ENCODE measurements at regions not wholly inside any gene's neighbourhood (a gene's known extent, or its start where the extent isn't known, plus 50 kb on each side); places are given as distances from the start of the nearest gene placed in this dataset.

- no peaks in the 10 kb centered on the region for H3K79me2 ChIP-seq (ENCODE audit: insufficient read depth)
- H2AFZ ChIP-seq (ENCODE audit: low read depth) = no peak overlapping the region
- H3K9me2 ChIP-seq = no peaks in the 10 kb centered on the region
- H3K27me3 ChIP-seq (ENCODE audit: insufficient read depth) = peaks cover 2% of the 10 kb centered on the region; the same call in 1 of the 2 replicates
- H3K4me1 ChIP-seq (ENCODE audit: control insufficient read depth in 1 of 2, insufficient read depth in 2 of 2, low read depth in 1 of 2, low read length in 1 of 2) = no peaks in the 10 kb centered on the region
- H3K9me3 ChIP-seq = no peaks in the 10 kb centered on the region
- H3K4me2 ChIP-seq = no peak overlapping the region
- POLR2A ChIA-PET = no interaction called here
- H3K4me3 ChIP-seq (ENCODE audit: low read depth in 2 of 2, low read length in 1 of 2) = no peak overlapping the region; a peak in 1 of 4 replicates
- no peaks in the 10 kb centered on the region for H4K20me1 ChIP-seq (ENCODE audit: insufficient read depth)
- 0% methylated on average over 1 of the region's 1 CpG for WGBS (ENCODE audit: low lambda C conversion rate)
- DNase-seq = peak; percentile 8
- H3F3A ChIP-seq (replicated peaks; ENCODE audit: insufficient read depth) = no peaks in the 10 kb centered on the region
- CTCF ChIA-PET = interaction anchor here (0.9 to 1.7 kb wide), 6 partner anchors 11 to 65 kb away, joined by 3 to 5 read pairs (median 3); no protein-coding TSS in a partner anchor
- H3K27ac ChIP-seq (ENCODE audit: low read depth in 2 of 2, low read length in 1 of 2) = no peak overlapping the region
- no peaks in the 10 kb centered on the region for H3K36me3 ChIP-seq (replicated peaks in 1 of 2; ENCODE audit: control insufficient read depth in 1 of 2, insufficient read depth in 2 of 2, low read length in 1 of 2)
- no peak overlapping the region for H3K9ac ChIP-seq
- 0 out of 2 replicates have a peak, but pooled peaks have one; percentile 25 for TF ChIP-seq RAD21 (IDR thresholded peaks at IDR 0.05; ENCODE audit: low read length)
- TF ChIP-seq CHD2 (IDR thresholded peaks at IDR 0.05; ENCODE audit: low read length, partially characterized antibody) = no peak
- peak; percentile 41 for TF ChIP-seq CTCF (IDR thresholded peaks at IDR 0.05)
Observed at GRCh38 chr4:77418333-77418732, 187.3 kb upstream of the CXCL13 start.

DNA sequence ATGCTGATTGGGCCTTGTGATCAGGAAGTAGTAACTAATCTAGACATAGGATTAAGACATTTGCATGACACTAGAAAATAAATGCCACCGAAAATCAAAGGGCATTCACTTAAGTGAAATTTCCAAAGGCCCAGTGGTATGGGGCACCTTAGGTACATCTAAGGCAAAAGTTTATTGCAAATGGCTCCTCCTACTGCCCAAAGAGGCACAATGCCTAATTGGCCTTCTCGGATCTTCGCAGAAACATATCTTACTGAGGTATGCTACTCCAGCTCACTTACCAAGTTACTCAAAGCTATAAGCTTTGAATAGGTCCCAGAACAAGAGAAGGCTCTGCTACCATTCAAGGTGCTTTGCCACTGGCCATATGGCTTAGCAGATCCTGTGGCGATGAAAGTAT lies 174.8 kb upstream of the CXCL13 start:
- Histone ChIP-seq H3K9me3 (no peaks in the 10 kb centered on the region), H3K79me2 (ENCODE audit: insufficient read depth) (no peaks in the 10 kb centered on the region), H3K9me2 (no peaks in the 10 kb centered on the region), H2AFZ (ENCODE audit: low read depth) (no peak overlapping the region), H3K27ac (ENCODE audit: low read depth in 2 of 2, low read length in 1 of 2) (no peak overlapping the region), H3F3A (replicated peaks; ENCODE audit: insufficient read depth) (no peaks in the 10 kb centered on the region), H3K4me2 (no peak overlapping the region), H3K36me3 (replicated peaks in 1 of 2; ENCODE audit: control insufficient read depth in 1 of 2, insufficient read depth in 2 of 2, low read length in 1 of 2) (no peaks in the 10 kb centered on the region), H3K9ac (no peak overlapping the region), H3K4me3 (ENCODE audit: low read depth in 2 of 2, low read length in 1 of 2) (no peak overlapping the region), H4K20me1 (ENCODE audit: insufficient read depth) (no peaks in the 10 kb centered on the region), H3K27me3 (ENCODE audit: insufficient read depth) (peaks cover 19% of the 10 kb centered on the region; the same call in 1 of the 2 replicates), H3K4me1 (ENCODE audit: control insufficient read depth in 1 of 2, insufficient read depth in 2 of 2, low read depth in 1 of 2, low read length in 1 of 2) (no peaks in the 10 kb centered on the region)
- ChIA-PET CTCF (interaction anchor here (1.5 to 4.2 kb wide), 2 partner anchors 13 to 46 kb away, joined by 3 to 17 read pairs; no protein-coding TSS in a partner anchor), POLR2A (no interaction called here)
- TF ChIP-seq NRF1 (IDR thresholded peaks at IDR 0.05; ENCODE audit: low read depth, low read length) (no peak), CTCF (IDR thresholded peaks at IDR 0.05) (peak; percentile 18; the same call in 1 of the 2 replicates), TCF12 (IDR thresholded peaks at IDR 0.05) (no peak)
- TF ChIP-seq, protein P1, sequence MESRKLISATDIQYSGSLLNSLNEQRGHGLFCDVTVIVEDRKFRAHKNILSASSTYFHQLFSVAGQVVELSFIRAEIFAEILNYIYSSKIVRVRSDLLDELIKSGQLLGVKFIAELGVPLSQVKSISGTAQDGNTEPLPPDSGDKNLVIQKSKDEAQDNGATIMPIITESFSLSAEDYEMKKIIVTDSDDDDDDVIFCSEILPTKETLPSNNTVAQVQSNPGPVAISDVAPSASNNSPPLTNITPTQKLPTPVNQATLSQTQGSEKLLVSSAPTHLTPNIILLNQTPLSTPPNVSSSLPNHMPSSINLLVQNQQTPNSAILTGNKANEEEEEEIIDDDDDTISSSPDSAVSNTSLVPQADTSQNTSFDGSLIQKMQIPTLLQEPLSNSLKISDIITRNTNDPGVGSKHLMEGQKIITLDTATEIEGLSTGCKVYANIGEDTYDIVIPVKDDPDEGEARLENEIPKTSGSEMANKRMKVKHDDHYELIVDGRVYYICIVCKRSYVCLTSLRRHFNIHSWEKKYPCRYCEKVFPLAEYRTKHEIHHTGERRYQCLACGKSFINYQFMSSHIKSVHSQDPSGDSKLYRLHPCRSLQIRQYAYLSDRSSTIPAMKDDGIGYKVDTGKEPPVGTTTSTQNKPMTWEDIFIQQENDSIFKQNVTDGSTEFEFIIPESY (IDR thresholded peaks at IDR 0.05; ENCODE audit: borderline replicate concordance, low read depth) = no peak
- TF ChIP-seq, protein P2, sequence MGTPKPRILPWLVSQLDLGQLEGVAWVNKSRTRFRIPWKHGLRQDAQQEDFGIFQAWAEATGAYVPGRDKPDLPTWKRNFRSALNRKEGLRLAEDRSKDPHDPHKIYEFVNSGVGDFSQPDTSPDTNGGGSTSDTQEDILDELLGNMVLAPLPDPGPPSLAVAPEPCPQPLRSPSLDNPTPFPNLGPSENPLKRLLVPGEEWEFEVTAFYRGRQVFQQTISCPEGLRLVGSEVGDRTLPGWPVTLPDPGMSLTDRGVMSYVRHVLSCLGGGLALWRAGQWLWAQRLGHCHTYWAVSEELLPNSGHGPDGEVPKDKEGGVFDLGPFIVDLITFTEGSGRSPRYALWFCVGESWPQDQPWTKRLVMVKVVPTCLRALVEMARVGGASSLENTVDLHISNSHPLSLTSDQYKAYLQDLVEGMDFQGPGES (IDR thresholded peaks at IDR 0.05; ENCODE audit: low read depth, low read length) = no peak
- WGBS (ENCODE audit: low lambda C conversion rate) = 23% methylated on average over 4 of the region's 4 CpGs
- DNase-seq = no peak

All from SK-N-SH (cell line).